PFSK-1 (cell line): ENCODE measurements at regions not wholly inside any gene's neighbourhood (a gene's known extent, or its start where the extent isn't known, plus 50 kb on each side); places are given as distances from the start of the nearest gene placed in this dataset.

Experiments
- FOXP2 ChIP-seq: optimal IDR thresholded peaks from 2 replicates; pipeline ENCODE3; 2011; ENCODE audit warnings: borderline replicate concordance, control low read depth, inconsistent platforms; ENCODE audit not compliant: insufficient read depth; ENCODE audit errors: extremely low read length, extremely low read depth
- POLR2AphosphoS5 ChIP-seq: IDR thresholded peaks from 2 replicates; pipeline ENCODE4 v1.6.1; 2012; ENCODE audit warnings: low read depth, mild to moderate bottlenecking, control low read depth, low read length, moderate library complexity
- SIN3A ChIP-seq: IDR thresholded peaks from 2 replicates; pipeline ENCODE4 v1.6.1; 2012; ENCODE audit warnings: mild to moderate bottlenecking, low read length, moderate library complexity, borderline replicate concordance; ENCODE audit not compliant: insufficient read depth
- TAF1 ChIP-seq: IDR thresholded peaks from 2 replicates; pipeline ENCODE4 v1.6.1; 2012; ENCODE audit warnings: low read length, control low read depth, borderline replicate concordance; ENCODE audit not compliant: insufficient read depth
- TF ChIP-seq, protein P1 (sequence below), 2 experiments: IDR thresholded peaks; 2 replicates each; pipeline versions ENCODE4 v1.6.1 to v1.8.0; 2011 to 2012; ENCODE audit warnings: low read depth in 2 of 2, low read length in 2 of 2, control low read depth in 1 of 2, inconsistent platforms in 1 of 2, mild to moderate bottlenecking in 1 of 2, moderate library complexity in 1 of 2; ENCODE audit not compliant: insufficient read depth in 1 of 2

- TF ChIP-seq SIN3A, result no peak
- TF ChIP-seq TAF1, result no peak
- TF ChIP-seq, protein P1, sequence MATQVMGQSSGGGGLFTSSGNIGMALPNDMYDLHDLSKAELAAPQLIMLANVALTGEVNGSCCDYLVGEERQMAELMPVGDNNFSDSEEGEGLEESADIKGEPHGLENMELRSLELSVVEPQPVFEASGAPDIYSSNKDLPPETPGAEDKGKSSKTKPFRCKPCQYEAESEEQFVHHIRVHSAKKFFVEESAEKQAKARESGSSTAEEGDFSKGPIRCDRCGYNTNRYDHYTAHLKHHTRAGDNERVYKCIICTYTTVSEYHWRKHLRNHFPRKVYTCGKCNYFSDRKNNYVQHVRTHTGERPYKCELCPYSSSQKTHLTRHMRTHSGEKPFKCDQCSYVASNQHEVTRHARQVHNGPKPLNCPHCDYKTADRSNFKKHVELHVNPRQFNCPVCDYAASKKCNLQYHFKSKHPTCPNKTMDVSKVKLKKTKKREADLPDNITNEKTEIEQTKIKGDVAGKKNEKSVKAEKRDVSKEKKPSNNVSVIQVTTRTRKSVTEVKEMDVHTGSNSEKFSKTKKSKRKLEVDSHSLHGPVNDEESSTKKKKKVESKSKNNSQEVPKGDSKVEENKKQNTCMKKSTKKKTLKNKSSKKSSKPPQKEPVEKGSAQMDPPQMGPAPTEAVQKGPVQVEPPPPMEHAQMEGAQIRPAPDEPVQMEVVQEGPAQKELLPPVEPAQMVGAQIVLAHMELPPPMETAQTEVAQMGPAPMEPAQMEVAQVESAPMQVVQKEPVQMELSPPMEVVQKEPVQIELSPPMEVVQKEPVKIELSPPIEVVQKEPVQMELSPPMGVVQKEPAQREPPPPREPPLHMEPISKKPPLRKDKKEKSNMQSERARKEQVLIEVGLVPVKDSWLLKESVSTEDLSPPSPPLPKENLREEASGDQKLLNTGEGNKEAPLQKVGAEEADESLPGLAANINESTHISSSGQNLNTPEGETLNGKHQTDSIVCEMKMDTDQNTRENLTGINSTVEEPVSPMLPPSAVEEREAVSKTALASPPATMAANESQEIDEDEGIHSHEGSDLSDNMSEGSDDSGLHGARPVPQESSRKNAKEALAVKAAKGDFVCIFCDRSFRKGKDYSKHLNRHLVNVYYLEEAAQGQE (IDR thresholded peaks at IDR 0.05; ENCODE audit: insufficient read depth in 1 of 2, low read depth in 2 of 2, low read length in 2 of 2), result no peak
- TF ChIP-seq POLR2AphosphoS5, result no peak
- TF ChIP-seq FOXP2, result no peak
These were observed 268.7 kb downstream of the OLFM3 start for GRCh38 chr1:101728029-101728428.
